ENCODE measurements at regions not wholly inside any gene's neighbourhood (a gene's known extent, or its start where the extent isn't known, plus 50 kb on each side); places are given as distances from the start of the nearest gene placed in this dataset.

DNA sequence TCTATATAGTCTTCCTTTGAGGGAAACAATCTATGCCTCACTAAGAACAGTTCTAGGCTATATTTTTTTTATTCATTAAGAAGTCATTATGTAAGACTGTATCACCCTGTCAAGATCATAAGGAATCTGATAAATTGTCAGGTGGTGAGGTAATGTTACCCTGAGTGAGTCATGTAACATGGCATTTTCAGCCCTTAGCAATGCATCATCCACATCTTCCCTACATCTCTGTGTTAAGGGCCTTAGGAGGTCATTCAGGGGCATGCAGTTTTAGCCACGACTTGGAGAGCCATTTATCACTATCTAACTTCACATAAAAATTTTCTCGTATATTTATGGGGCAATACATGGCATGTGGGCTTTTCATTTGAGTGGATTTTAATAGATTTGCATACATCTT, 924.5 kb upstream of the MBL2 start:
- Histone ChIP-seq H3K27me3 (no peaks in the 10 kb centered on the region), H3K27ac (no peak overlapping the region), H3K36me3 (no peaks in the 10 kb centered on the region), H3K4me1 (no peaks in the 10 kb centered on the region), H3K9me3 (no peaks in the 10 kb centered on the region), H3K4me3 (no peak overlapping the region)
- intact Hi-C loops (cut with DNase I): no loop called here
- DNase-seq: no peak
- 23 to 46% methylated on average over 2 of the region's 2 CpGs for WGBS, 2 donors
- TF ChIP-seq CTCF (IDR thresholded peaks at IDR 0.05) (no peak), POLR2A (IDR thresholded peaks at IDR 0.05) (no peak)

DNA sequence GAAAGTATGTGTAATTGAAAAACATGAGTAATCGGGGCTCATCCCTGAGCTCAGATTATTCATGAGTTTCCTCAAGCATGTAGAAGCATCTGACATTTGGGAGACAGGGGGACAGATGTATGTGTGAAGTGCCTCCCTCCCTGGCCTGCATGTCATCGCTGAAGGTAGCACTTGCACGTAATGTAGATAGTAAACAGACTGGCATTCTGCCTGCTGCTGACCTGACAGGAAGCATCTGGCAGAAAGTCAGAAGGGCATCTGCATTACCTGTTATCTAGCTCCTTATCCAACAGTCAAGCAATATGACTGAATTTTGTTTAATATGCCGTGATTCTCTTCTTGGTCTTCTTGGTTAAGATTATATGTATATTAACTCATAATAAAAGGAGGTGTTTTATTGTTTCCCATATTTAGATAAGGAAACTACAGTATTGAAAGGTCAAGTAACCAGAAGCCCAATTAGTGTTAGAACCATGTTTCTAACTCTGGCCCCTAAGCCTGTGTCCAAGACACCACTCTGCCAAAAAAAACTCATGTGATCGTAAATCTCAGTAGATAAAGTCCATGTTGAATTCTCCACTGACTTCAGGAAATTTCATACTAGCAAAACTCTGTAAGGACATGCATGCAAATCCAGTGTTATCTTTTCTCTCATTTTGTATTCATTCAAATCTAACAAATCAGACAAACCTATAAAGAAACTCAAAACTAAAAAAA, 918.1 kb upstream of the MBL2 start:
- Histone ChIP-seq H3K9me3 (no peaks in the 10 kb centered on the region), H3K4me3 (no peak overlapping the region), H3K27me3 (no peaks in the 10 kb centered on the region), H3K27ac (no peak overlapping the region), H3K4me1 (no peaks in the 10 kb centered on the region), H3K36me3 (no peaks in the 10 kb centered on the region)
- DNase-seq: no peak
- TF ChIP-seq CTCF (IDR thresholded peaks at IDR 0.05) (no peak), POLR2A (IDR thresholded peaks at IDR 0.05) (no peak)
- intact Hi-C loops (cut with DNase I): no loop called here
- WGBS, 2 donors: 52 to 65% methylated on average over 5 of the region's 5 CpGs

DNA sequence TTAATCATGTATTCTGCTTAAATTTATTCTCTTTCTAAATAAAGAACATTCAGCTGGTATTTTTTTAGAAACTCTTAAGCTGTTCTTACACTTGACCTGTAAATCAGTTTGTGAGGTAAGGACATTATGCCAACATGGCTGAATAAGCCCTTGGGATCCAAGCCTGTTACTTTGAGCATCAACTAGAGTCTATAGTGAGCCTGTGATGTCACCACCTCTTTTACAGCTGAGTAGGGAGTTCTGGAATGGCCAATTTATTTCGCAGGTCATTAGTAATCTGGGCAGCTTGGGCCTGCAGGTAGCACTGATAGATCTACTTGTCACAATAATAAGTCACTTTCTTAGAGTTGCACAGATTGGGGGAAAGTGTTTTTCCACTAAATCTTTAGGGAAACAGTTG, 915.2 kb upstream of the MBL2 start:
- H3K27ac ChIP-seq: no peak overlapping the region
- DNase-seq: no peak
- no peaks in the 10 kb centered on the region for H3K9me3 ChIP-seq
- no peak for TF ChIP-seq POLR2A (IDR thresholded peaks at IDR 0.05)
- TF ChIP-seq CTCF (IDR thresholded peaks at IDR 0.05): no peak
- no peaks in the 10 kb centered on the region for H3K36me3 ChIP-seq
- WGBS, 2 donors: 60 to 76% methylated on average over 1 of the region's 1 CpG
- intact Hi-C loops (cut with DNase I): no loop called here
- no peaks in the 10 kb centered on the region for H3K4me1 ChIP-seq
- no peak overlapping the region for H3K4me3 ChIP-seq
- no peaks in the 10 kb centered on the region for H3K27me3 ChIP-seq

- no peak for DNase-seq
- no peak overlapping the region for H3K27ac ChIP-seq
- H3K27me3 ChIP-seq: no peaks in the 10 kb centered on the region
- no peaks in the 10 kb centered on the region for H3K4me1 ChIP-seq
- TF ChIP-seq CTCF (IDR thresholded peaks at IDR 0.05) (no peak), POLR2A (IDR thresholded peaks at IDR 0.05) (no peak)
- intact Hi-C loops (cut with DNase I): no loop called here
- H3K4me3 ChIP-seq: no peak overlapping the region
- no peaks in the 10 kb centered on the region for H3K9me3 ChIP-seq
- WGBS, 2 donors: 77 to 83% methylated on average over 2 of the region's 2 CpGs
- H3K36me3 ChIP-seq: no peaks in the 10 kb centered on the region
Measured at GRCh38 chr10:53682885-53683284, 910.3 kb upstream of the MBL2 start.

- intact Hi-C loops (cut with DNase I): no loop called here
- TF ChIP-seq CTCF (IDR thresholded peaks at IDR 0.05) (no peak), POLR2A (IDR thresholded peaks at IDR 0.05) (no peak)
- no peak for DNase-seq
- H3K27ac ChIP-seq: no peak overlapping the region
- H3K4me3 ChIP-seq: no peak overlapping the region
- WGBS, 2 donors: 75 to 80% methylated on average over 7 of the region's 7 CpGs
- H3K9me3 ChIP-seq: no peaks in the 10 kb centered on the region
- H3K36me3 ChIP-seq: no peaks in the 10 kb centered on the region
- H3K4me1 ChIP-seq: no peaks in the 10 kb centered on the region
- H3K27me3 ChIP-seq: no peaks in the 10 kb centered on the region
Measured at GRCh38 chr10:53682458-53682857, 909.9 kb upstream of the MBL2 start.

Measured in esophagus squamous epithelium (tissue), 5 donors.